Common myeloid progenitor, CD34-positive (primary cell): ENCODE measurements at regions not wholly inside any gene's neighbourhood (a gene's known extent, or its start where the extent isn't known, plus 50 kb on each side); places are given as distances from the start of the nearest gene placed in this dataset.
A peak's percentile ranks its signal among the peaks of the same experiment; 100 is the strongest.

Experiments used
- CTCF ChIA-PET: fragments of 350-600 bp; sonication (Branson Sonifier 250); formaldehyde crosslinking; loops from one replicate; lab custom pipeline; 2021; ENCODE audit warnings: antibody characterized with exemption; lab: Charles Lee
- POLR2A ChIA-PET: fragments of 350-600 bp; sonication (Branson Sonifier 250); formaldehyde crosslinking; loops from one replicate; lab custom pipeline; 2021; ENCODE audit warnings: antibody characterized with exemption; lab: Charles Lee
- DNase-seq, 3 donors: peaks; one replicate each; pipeline versions ENCODE4 v3.0.0 to v3.0.0-alpha.2; 2013
- H3K27ac ChIP-seq, 2 experiments: 1 replicate in 1 of 2; 2 replicates in 1 of 2; pipeline ENCODE4 v1.7.0; 2013; ENCODE audit warnings: inconsistent platforms in 2 of 2, low read length in 2 of 2, mild to moderate bottlenecking in 2 of 2, low read depth in 1 of 2, moderate library complexity in 1 of 2; ENCODE audit not compliant: severe bottlenecking in 2 of 2, insufficient read depth in 1 of 2, poor library complexity in 1 of 2
- H3K27me3 ChIP-seq, 5 experiments: replicated peaks in 2 of 5; 1 replicate in 3 of 5; 2 replicates in 2 of 5; pipeline versions ENCODE4 v1.6.1 to v1.7.0; 2013; ENCODE audit warnings: low read length in 4 of 5, mild to moderate bottlenecking in 2 of 5, moderate library complexity in 2 of 5, inconsistent platforms in 1 of 5; ENCODE audit not compliant: insufficient read depth in 5 of 5, control insufficient read depth in 4 of 5
- H3K36me3 ChIP-seq, 4 experiments: 1 replicate in 2 of 4; 2 replicates in 2 of 4; pipeline versions ENCODE4 v1.6.1 to v1.7.0; 2013; ENCODE audit warnings: low read length in 3 of 4, control low read depth in 1 of 4, mild to moderate bottlenecking in 1 of 4; ENCODE audit not compliant: control insufficient read depth in 4 of 4, insufficient read depth in 4 of 4
- H3K4me1 ChIP-seq, 4 experiments: 1 replicate in 3 of 4; 2 replicates in 1 of 4; pipeline versions ENCODE4 v1.6.1 to v1.7.1; 2013; ENCODE audit warnings: low read length in 3 of 4, mild to moderate bottlenecking in 3 of 4, control low read depth in 1 of 4, inconsistent platforms in 1 of 4, moderate library complexity in 1 of 4; ENCODE audit not compliant: control insufficient read depth in 4 of 4, insufficient read depth in 4 of 4; ENCODE audit errors: control extremely low read depth in 1 of 4
- H3K4me3 ChIP-seq, 7 experiments: 1 replicate in 4 of 7; 2 replicates in 3 of 7; pipeline versions ENCODE4 v1.5.1 to v1.7.0; 2013; ENCODE audit warnings: mild to moderate bottlenecking in 7 of 7, low read length in 6 of 7, moderate library complexity in 6 of 7, inconsistent platforms in 2 of 7, low read depth in 2 of 7, control low read depth in 1 of 7; ENCODE audit not compliant: insufficient read depth in 4 of 7, control insufficient read depth in 1 of 7; ENCODE audit errors: extremely low read depth in 1 of 7
- H3K9me3 ChIP-seq, 5 experiments: 1 replicate in 4 of 5; 2 replicates in 1 of 5; pipeline versions ENCODE4 v1.6.1 to v1.7.1; 2013; ENCODE audit warnings: low read length in 4 of 5, mild to moderate bottlenecking in 2 of 5, inconsistent platforms in 1 of 5, low read depth in 1 of 5, moderate library complexity in 1 of 5; ENCODE audit not compliant: control insufficient read depth in 4 of 5, insufficient read depth in 2 of 5; ENCODE audit errors: control extremely low read depth in 1 of 5
- WGBS: methylation state at CpG from one replicate; pipeline ENCODE4 v1.1.5; 2013; ENCODE audit not compliant: insufficient coverage; 5-methylcytosine and 5-hydroxymethylcytosine counted together

GRCh38 chr15:93980261-93980911 lies 251.0 kb upstream of the MCTP2 start:
- peak; percentile 35 to 87 (median 84) for DNase-seq
- H3K4me3 ChIP-seq: no peak overlapping the region
- no peaks in the 10 kb centered on the region for H3K9me3 ChIP-seq
- CTCF ChIA-PET: interaction anchor here (0.7 to 1.4 kb wide), 5 partner anchors 16 to 950 kb away, joined by 3 to 6 read pairs (median 3); no protein-coding TSS in a partner anchor
- no peaks in the 10 kb centered on the region for H3K36me3 ChIP-seq
- no peak overlapping the region for H3K27ac ChIP-seq
- 50% methylated on average over 2 of the region's 2 CpGs for WGBS
- H3K4me1 ChIP-seq: peaks cover 2 to 32% (median 13%) of the 10 kb centered on the region in 4 experiments
- no peaks in the 10 kb centered on the region for H3K27me3 ChIP-seq
- POLR2A ChIA-PET: no interaction called here

DNA sequence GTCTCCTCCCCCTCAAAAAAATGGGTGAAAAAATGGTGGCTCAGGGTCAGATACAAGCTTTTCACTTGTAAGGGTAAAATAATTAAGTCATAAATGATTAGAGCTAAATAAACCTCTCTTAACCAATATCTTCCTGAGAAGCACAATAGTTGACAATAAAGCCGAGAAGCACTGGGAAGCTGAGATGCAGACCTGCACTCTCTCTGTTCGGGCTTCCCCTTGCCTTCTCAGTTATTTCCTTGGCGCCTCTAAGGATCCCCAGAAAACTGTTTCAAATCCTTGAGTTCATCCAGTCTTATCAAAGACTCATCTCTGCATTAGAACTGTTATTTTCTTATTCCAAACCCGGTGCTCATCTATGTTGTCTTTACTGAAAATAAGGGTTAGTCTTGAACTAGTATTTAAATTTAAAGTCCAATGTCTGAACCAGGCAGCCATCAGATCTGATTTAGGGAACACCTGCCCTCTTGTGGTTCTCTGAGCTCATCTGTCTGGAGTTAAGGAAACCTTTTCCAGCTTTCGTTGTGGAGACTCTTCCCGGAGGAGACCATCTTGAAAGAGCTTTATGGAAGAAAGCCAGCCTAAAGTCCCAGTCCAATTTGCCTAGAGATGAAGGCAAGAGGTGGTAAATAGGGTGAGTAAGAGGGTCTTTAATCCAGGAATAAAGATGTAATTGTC lies 256.4 kb upstream of the MCTP2 start:
- ChIA-PET CTCF (interaction anchor here (0.5 to 2.2 kb wide), 8 partner anchors 9 to 452 kb away, joined by 3 to 7 read pairs (median 3); no protein-coding TSS in a partner anchor), POLR2A (no interaction called here)
- H3K36me3 ChIP-seq: no peaks in the 10 kb centered on the region
- H3K27me3 ChIP-seq: no peaks in the 10 kb centered on the region
- WGBS: 79% methylated on average over 2 of the region's 6 CpGs
- no peaks in the 10 kb centered on the region for H3K9me3 ChIP-seq
- H3K27ac ChIP-seq: no peak overlapping the region
- no peak overlapping the region for H3K4me3 ChIP-seq
- peak in 2 of 3 donors; percentile 24 to 30 for DNase-seq
- peaks cover under 1 to 3% (median 2%) of the 10 kb centered on the region in 4 experiments for H3K4me1 ChIP-seq

DNA sequence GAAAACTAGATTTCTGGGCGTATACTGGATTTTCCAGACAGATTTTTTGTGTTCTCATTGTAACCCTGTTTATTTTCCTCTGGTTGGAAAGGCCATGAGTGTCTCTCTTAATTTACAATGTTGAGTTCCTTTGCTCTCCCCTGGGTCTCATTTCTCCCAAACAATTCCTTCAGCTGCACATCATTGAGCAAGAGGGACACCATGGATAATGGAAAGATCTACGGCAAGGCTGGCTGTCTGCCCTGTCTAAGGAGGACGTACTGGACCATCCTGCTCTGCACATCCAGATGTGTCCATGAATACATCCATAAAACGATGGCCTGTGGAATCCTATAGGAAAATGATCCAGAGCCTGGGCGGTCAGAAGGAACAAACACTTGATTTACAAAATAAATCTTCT lies 258.1 kb upstream of the MCTP2 start:
- WGBS: 93% methylated on average over 3 of the region's 5 CpGs
- POLR2A ChIA-PET: no interaction called here
- H3K9me3 ChIP-seq: no peaks in the 10 kb centered on the region
- no peak for DNase-seq
- no peaks in the 10 kb centered on the region for H3K4me1 ChIP-seq
- CTCF ChIA-PET: no interaction called here
- no peaks in the 10 kb centered on the region for H3K36me3 ChIP-seq
- no peak overlapping the region for H3K4me3 ChIP-seq
- no peak overlapping the region for H3K27ac ChIP-seq
- H3K27me3 ChIP-seq: no peaks in the 10 kb centered on the region

DNA sequence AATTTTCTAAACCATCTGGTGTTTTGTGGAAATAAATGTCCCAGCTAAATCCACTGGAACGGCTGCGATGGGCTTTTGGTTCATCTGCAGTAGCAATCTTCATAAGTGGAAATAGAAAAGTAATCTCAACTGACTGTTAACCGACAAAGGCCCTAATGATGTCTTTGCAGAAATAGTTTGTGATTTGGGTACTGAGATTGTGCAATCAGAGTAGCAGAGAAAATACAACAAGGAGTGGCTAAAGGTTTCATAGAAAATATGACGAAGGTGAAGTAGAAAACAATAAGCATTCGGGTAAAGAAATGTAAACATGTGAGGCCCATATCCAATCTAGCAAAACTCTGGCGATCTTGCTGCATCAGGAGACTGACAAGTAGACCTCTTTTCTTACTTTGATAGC lies 262.6 kb upstream of the MCTP2 start:
- ChIA-PET CTCF (no interaction called here), POLR2A (no interaction called here)
- Histone ChIP-seq H3K27ac (no peak overlapping the region), H3K36me3 (no peaks in the 10 kb centered on the region), H3K27me3 (no peaks in the 10 kb centered on the region), H3K9me3 (no peaks in the 10 kb centered on the region), H3K4me1 (no peaks in the 10 kb centered on the region), H3K4me3 (no peak overlapping the region)
- DNase-seq: no peak
- WGBS: 87% methylated on average over 3 of the region's 6 CpGs

DNA sequence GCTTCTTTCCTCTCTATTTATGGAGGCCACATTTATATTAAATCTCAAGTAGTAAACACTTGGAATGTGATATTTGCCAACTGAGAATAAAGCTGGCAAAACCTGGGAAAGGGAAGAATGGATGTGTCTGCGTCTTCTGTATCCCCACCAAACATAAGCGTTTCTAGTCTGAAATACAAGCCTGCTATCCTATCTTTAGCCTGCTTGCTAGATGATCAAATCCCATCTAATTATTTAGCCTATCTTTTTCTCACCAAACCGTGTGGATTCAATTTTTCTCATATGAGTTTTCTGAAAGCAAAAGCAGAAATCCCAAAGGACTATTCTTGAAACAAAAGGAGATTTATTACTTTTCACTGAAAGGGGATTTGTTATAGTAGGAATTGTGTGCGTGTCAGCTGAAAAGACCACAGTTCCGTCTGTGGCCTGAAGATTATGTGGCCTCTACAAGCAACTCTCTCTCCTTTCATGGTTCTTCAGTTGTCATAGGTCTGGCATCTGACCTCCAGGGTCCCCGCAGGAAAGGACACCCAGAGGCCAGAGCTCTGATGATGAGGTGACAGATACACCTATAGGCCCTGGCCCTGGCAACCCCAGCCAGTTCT lies 266.0 kb upstream of the MCTP2 start:
- DNase-seq: no peak
- H3K4me1 ChIP-seq: no peaks in the 10 kb centered on the region
- no peaks in the 10 kb centered on the region for H3K27me3 ChIP-seq
- no peaks in the 10 kb centered on the region for H3K9me3 ChIP-seq
- no peaks in the 10 kb centered on the region for H3K36me3 ChIP-seq
- no peak overlapping the region for H3K27ac ChIP-seq
- POLR2A ChIA-PET: no interaction called here
- H3K4me3 ChIP-seq: no peak overlapping the region
- whole genome bisulfite sequencing: 96% methylated on average over 4 of the region's 6 CpGs
- CTCF ChIA-PET: interaction anchor here (0.7 to 3.1 kb wide), 3 partner anchors 9 to 20 kb away, joined by 3 to 12 read pairs (median 3); no protein-coding TSS in a partner anchor

GRCh38 chr15:93954985-93955571 lies 276.3 kb upstream of the MCTP2 start:
- POLR2A ChIA-PET: no interaction called here
- WGBS: 85% methylated on average over 5 of the region's 8 CpGs
- DNase-seq: no peak
- H3K27ac ChIP-seq: no peak overlapping the region
- no peaks in the 10 kb centered on the region for H3K4me1 ChIP-seq
- no peak overlapping the region for H3K4me3 ChIP-seq
- H3K36me3 ChIP-seq: no peaks in the 10 kb centered on the region
- CTCF ChIA-PET: interaction anchor here (1.2 to 4.7 kb wide), 2 partner anchors 11 to 16 kb away, joined by 4 to 12 read pairs; no protein-coding TSS in a partner anchor
- peaks cover 0 to 3% (median 0%) of the 10 kb centered on the region in 5 experiments for H3K27me3 ChIP-seq
- H3K9me3 ChIP-seq: no peaks in the 10 kb centered on the region
